ENCODE measurements at regions not wholly inside any gene's neighbourhood (a gene's known extent, or its start where the extent isn't known, plus 50 kb on each side); places are given as distances from the start of the nearest gene placed in this dataset.

DNA sequence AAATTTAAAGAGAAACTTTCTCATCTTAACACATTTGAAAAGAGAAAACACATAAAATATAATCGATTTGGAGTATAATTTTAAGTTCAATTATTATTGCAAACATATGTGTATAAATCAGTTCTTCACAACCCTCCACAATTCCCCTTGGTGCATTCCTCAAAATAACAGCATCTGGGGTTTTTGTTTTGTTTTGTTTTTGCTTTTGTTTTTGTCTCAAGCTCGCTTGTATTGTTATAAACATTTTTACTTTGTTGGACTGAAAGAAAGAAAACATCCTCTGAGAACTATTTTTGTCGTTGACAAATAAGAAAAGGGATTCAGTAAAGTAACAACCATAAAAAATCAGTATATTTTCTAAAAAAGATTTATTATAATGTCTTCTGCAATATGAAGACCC, 60.2 kb upstream of the HIVEP1 start:
- Histone ChIP-seq H3K27ac (no peak overlapping the region), H3K4me1 (no peaks in the 10 kb centered on the region), H3K27me3 (no peaks in the 10 kb centered on the region), H3K4me3 (replicated peaks in 1 of 3) (no peak overlapping the region), H3K36me3 (no peaks in the 10 kb centered on the region), H3K9me3 (no peaks in the 10 kb centered on the region)
- 72 to 77% methylated on average over 3 of the region's 3 CpGs for WGBS, 2 donors
- intact Hi-C loops (cut with DNase I), result no loop called here
- no peak for DNase-seq
- TF ChIP-seq, protein P1, sequence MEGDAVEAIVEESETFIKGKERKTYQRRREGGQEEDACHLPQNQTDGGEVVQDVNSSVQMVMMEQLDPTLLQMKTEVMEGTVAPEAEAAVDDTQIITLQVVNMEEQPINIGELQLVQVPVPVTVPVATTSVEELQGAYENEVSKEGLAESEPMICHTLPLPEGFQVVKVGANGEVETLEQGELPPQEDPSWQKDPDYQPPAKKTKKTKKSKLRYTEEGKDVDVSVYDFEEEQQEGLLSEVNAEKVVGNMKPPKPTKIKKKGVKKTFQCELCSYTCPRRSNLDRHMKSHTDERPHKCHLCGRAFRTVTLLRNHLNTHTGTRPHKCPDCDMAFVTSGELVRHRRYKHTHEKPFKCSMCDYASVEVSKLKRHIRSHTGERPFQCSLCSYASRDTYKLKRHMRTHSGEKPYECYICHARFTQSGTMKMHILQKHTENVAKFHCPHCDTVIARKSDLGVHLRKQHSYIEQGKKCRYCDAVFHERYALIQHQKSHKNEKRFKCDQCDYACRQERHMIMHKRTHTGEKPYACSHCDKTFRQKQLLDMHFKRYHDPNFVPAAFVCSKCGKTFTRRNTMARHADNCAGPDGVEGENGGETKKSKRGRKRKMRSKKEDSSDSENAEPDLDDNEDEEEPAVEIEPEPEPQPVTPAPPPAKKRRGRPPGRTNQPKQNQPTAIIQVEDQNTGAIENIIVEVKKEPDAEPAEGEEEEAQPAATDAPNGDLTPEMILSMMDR (IDR thresholded peaks at IDR 0.05), result no peak
- TF ChIP-seq POLR2A (IDR thresholded peaks at IDR 0.05), result no peak

DNA sequence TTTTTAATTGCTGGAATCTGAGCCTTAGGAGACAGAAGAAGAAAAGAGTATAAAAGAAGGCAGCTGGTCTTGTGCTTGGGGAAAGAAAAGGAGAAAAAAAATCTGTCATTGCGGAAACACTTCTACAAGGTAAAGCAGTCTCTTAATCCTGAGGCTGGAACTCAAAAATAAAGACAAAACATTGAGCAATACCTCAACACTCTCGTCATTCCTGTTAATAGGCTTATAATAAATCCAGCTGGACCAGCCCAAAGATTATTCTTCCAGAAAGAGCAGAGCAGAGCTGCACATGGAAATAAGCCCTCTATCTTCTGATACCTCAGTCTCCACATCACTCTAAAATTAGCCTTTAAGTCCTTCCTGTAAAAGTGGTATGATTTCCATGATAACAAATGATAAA, 62.0 kb upstream of the HIVEP1 start:
- no peak for TF ChIP-seq POLR2A (IDR thresholded peaks at IDR 0.05)
- TF ChIP-seq, protein P1 (IDR thresholded peaks at IDR 0.05), result no peak
- WGBS, 2 donors, result 69 to 79% methylated on average over 2 of the region's 2 CpGs
- Histone ChIP-seq H3K27me3 (no peaks in the 10 kb centered on the region), H3K9me3 (no peaks in the 10 kb centered on the region), H3K27ac (no peak overlapping the region), H3K4me3 (replicated peaks in 1 of 3) (no peak overlapping the region), H3K36me3 (no peaks in the 10 kb centered on the region), H3K4me1 (no peaks in the 10 kb centered on the region)
- intact Hi-C loops (cut with DNase I), result no loop called here
- DNase-seq, result no peak

DNA sequence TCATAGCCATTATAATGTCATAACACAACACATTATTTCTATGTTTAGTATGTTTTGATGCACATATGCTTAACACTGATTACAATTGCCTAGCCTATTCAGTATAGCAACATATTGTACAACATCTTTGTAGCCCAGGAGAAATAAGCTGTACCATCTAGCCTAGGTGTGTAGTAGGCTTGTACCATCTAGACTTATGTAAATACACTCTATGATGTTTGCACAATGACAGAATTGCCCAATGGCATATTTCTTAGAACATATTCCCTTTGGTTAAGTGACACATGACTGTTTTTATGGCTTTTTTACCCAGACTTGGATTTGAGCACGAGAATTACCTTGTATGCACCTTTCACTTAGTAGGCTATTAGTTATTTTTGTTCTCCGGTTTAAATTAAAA, 64.5 kb upstream of the HIVEP1 start:
- intact Hi-C loops (cut with DNase I), result no loop called here
- TF ChIP-seq, protein P1 (IDR thresholded peaks at IDR 0.05), result no peak
- TF ChIP-seq POLR2A (IDR thresholded peaks at IDR 0.05), result no peak
- no peak for DNase-seq
- H3K27me3 ChIP-seq, result no peaks in the 10 kb centered on the region
- no peaks in the 10 kb centered on the region for H3K4me1 ChIP-seq
- H3K4me3 ChIP-seq (replicated peaks in 1 of 3), result no peak overlapping the region
- no peaks in the 10 kb centered on the region for H3K9me3 ChIP-seq
- WGBS, 2 donors, result 48 to 89% methylated on average over 2 of the region's 2 CpGs
- H3K36me3 ChIP-seq, result no peaks in the 10 kb centered on the region
- H3K27ac ChIP-seq, result no peak overlapping the region

DNA sequence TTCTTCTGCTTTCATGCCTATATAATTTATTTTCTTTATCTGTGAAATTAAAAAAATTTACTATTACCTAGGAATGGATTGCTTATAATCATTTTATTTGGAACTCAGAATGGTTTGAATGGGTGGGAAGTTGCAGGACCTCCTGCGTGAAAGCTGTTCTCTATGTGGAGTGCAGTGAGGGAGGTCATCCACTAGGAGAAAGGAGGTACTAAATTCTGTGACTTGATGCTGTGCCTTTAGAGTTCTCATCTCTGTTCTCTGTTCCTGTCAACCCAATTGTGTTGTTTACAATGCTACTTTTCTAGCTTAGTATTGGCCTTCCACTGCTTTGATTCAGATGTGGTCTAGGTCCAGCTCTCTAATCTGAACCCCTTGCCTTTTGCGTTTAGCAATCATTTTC, 65.0 kb upstream of the HIVEP1 start:
- H3K4me3 ChIP-seq (replicated peaks in 1 of 3), result no peak overlapping the region
- H3K36me3 ChIP-seq, result no peaks in the 10 kb centered on the region
- no peak overlapping the region for H3K27ac ChIP-seq
- TF ChIP-seq POLR2A (IDR thresholded peaks at IDR 0.05), result no peak
- TF ChIP-seq, protein P1 (IDR thresholded peaks at IDR 0.05), result no peak
- no peaks in the 10 kb centered on the region for H3K27me3 ChIP-seq
- 97 to 98% methylated on average over 2 of the region's 2 CpGs for WGBS, 2 donors
- intact Hi-C loops (cut with DNase I), result no loop called here
- H3K4me1 ChIP-seq, result no peaks in the 10 kb centered on the region
- no peak for DNase-seq
- H3K9me3 ChIP-seq, result no peaks in the 10 kb centered on the region

DNA sequence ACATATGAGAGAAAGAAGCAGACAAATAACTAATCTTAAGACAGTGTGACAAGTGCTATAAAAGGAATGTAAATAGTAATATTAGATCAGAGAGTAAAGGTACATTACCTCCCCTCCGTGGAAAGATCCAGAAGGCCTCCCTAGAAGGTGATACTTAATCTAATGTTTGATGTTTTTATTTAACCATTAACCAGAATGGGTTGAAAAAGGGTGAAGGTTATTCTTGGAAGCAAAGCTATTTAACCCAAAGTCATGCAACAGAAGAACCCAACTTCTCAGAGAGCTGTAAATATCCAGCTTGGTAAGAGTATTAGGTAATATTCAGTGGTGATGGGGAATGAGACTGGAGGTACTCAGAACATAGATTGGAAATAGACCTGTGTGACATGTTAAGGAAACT, 68.0 kb upstream of the HIVEP1 start:
- WGBS, 2 donors, result 87 to 94% methylated on average over 1 of the region's 1 CpG
- no peaks in the 10 kb centered on the region for H3K27me3 ChIP-seq
- H3K36me3 ChIP-seq, result no peaks in the 10 kb centered on the region
- H3K4me1 ChIP-seq, result no peaks in the 10 kb centered on the region
- H3K9me3 ChIP-seq, result no peaks in the 10 kb centered on the region
- TF ChIP-seq, protein P1 (IDR thresholded peaks at IDR 0.05), result no peak
- no peak for TF ChIP-seq POLR2A (IDR thresholded peaks at IDR 0.05)
- intact Hi-C loops (cut with DNase I), result no loop called here
- DNase-seq, result no peak
- no peak overlapping the region for H3K4me3 ChIP-seq (replicated peaks in 1 of 3)
- H3K27ac ChIP-seq, result no peak overlapping the region

Data from thyroid gland (tissue), 4 donors.